IMR-90 (cell line): ENCODE measurements at regions not wholly inside any gene's neighbourhood (a gene's known extent, or its start where the extent isn't known, plus 50 kb on each side); places are given as distances from the start of the nearest gene placed in this dataset.

Source experiments
- ATAC-seq: fragments of 200-7000 bp; cut with Tn5 transposase; 2 replicates; pipeline ENCODE4 v1.9.1; 2020; ENCODE audit warnings: low read depth, mild to moderate bottlenecking, moderate library complexity
- BruUV-seq: library from RNA; stranded (reverse); fragments of 400-500 nt; replicated peaks from 2 replicates; lab custom pipeline; 2021; lab: Mats Ljungman, UMichigan
- CTCF ChIA-PET: fragments of 300-600 bp; formaldehyde crosslinking; extraction: SDS; loops from one replicate; lab custom pipeline; 2021; ENCODE audit warnings: antibody characterized with exemption; lab: Yijun Ruan, JAX
- POLR2A ChIA-PET: fragments of 300-600 bp; sonication (Branson Sonifier 250); formaldehyde crosslinking; loops from one replicate; lab custom pipeline; 2022; ENCODE audit warnings: antibody characterized with exemption; ENCODE audit not compliant: unreplicated experiment; lab: Charles Lee
- DNase-seq: peaks from one replicate; pipeline ENCODE4 v3.0.0; 2013
- H2AFZ ChIP-seq: replicated peaks from 2 replicates; pipeline ENCODE3; 2013; ENCODE audit warnings: low read length, mild to moderate bottlenecking; ENCODE audit not compliant: poor library complexity
- H2AK5ac ChIP-seq: 2 replicates; pipeline ENCODE4 v1.6.1; 2013; ENCODE audit warnings: low read depth, low read length, inconsistent platforms
- H2AK9ac ChIP-seq: replicated peaks from 2 replicates; pipeline ENCODE3; 2013; ENCODE audit warnings: mild to moderate bottlenecking, low read depth, low read length, moderate library complexity; ENCODE audit not compliant: poor library complexity
- H2BK120ac ChIP-seq: 2 replicates; pipeline ENCODE4 v1.6.1; 2013; ENCODE audit warnings: low read depth, low read length, inconsistent platforms
- H2BK15ac ChIP-seq: 3 replicates; pipeline ENCODE4 v1.6.1; 2013; ENCODE audit warnings: low read depth, low read length, inconsistent platforms
- H2BK20ac ChIP-seq: 2 replicates; pipeline ENCODE4 v1.6.1; 2013; ENCODE audit warnings: low read depth, mild to moderate bottlenecking, inconsistent platforms, low read length, moderate library complexity
- H2BK5ac ChIP-seq: 2 replicates; pipeline ENCODE4 v1.6.1; 2013; ENCODE audit warnings: mild to moderate bottlenecking, low read depth, low read length, inconsistent platforms; ENCODE audit not compliant: poor library complexity, severe bottlenecking
- H3K14ac ChIP-seq: replicated peaks from 2 replicates; pipeline ENCODE4 v1.6.1; 2013; ENCODE audit warnings: low read depth, low read length, inconsistent platforms
- H3K18ac ChIP-seq: 2 replicates; pipeline ENCODE4 v1.6.1; 2013; ENCODE audit warnings: low read depth, low read length, control low read depth
- H3K23ac ChIP-seq: 2 replicates; pipeline ENCODE4 v1.6.1; 2013; ENCODE audit warnings: low read depth, low read length, inconsistent platforms
- H3K27ac ChIP-seq: 2 replicates; pipeline ENCODE4 v1.5.1; 2013; ENCODE audit warnings: mild to moderate bottlenecking, control low read depth, low read length; ENCODE audit not compliant: insufficient read depth
- H3K27me3 ChIP-seq: 2 replicates; pipeline ENCODE4 v1.6.1; 2013; ENCODE audit warnings: low read length; ENCODE audit not compliant: control insufficient read depth, insufficient read depth
- H3K36me3 ChIP-seq: 2 replicates; pipeline ENCODE4 v1.6.1; 2013; ENCODE audit warnings: low read length, mixed read lengths; ENCODE audit not compliant: control insufficient read depth, insufficient read depth
- H3K4ac ChIP-seq: 2 replicates; pipeline ENCODE4 v1.6.1; 2013; ENCODE audit warnings: low read depth, low read length, inconsistent platforms
- H3K4me1 ChIP-seq: 2 replicates; pipeline ENCODE4 v1.6.1; 2013; ENCODE audit warnings: low read length, mixed read lengths; ENCODE audit not compliant: control insufficient read depth, insufficient read depth
- H3K4me2 ChIP-seq: 2 replicates; pipeline ENCODE4 v1.6.1; 2013; ENCODE audit warnings: low read depth, mild to moderate bottlenecking, control low read depth, low read length, moderate library complexity
- H3K4me3 ChIP-seq: 2 replicates; pipeline ENCODE4 v1.5.1; 2013; ENCODE audit warnings: low read depth, mild to moderate bottlenecking, control low read depth, low read length, moderate library complexity; ENCODE audit not compliant: insufficient read depth
- H3K56ac ChIP-seq: 2 replicates; pipeline ENCODE4 v1.6.1; 2013; ENCODE audit warnings: low read length, inconsistent platforms; ENCODE audit not compliant: insufficient read depth; ENCODE audit errors: extremely low read depth
- H3K79me1 ChIP-seq, 2 experiments: 2 replicates each; pipeline ENCODE4 v1.6.1; 2013; ENCODE audit warnings: low read length in 2 of 2, inconsistent platforms in 1 of 2, low read depth in 1 of 2
- H3K9ac ChIP-seq: 2 replicates; pipeline ENCODE4 v1.6.1; 2013; ENCODE audit warnings: low read depth, low read length, control low read depth
- H3K9me1 ChIP-seq: 2 replicates; pipeline ENCODE4 v1.6.1; 2013; ENCODE audit warnings: low read length, inconsistent platforms; ENCODE audit not compliant: insufficient read depth
- H3K9me3 ChIP-seq: 2 replicates; pipeline ENCODE4 v1.6.1; 2013; ENCODE audit warnings: low read length; ENCODE audit not compliant: control insufficient read depth, insufficient read depth
- H4K20me1 ChIP-seq: 2 replicates; pipeline ENCODE4 v1.6.1; 2013; ENCODE audit warnings: low read length, inconsistent platforms; ENCODE audit not compliant: insufficient read depth
- H4K5ac ChIP-seq: 2 replicates; pipeline ENCODE4 v1.6.1; 2013; ENCODE audit warnings: mild to moderate bottlenecking, low read depth, low read length, control low read depth
- H4K8ac ChIP-seq, 2 experiments: 2 replicates each; pipeline ENCODE4 v1.6.1; 2013; ENCODE audit warnings: low read depth in 2 of 2, low read length in 2 of 2, control low read depth in 1 of 2, inconsistent platforms in 1 of 2
- H4K91ac ChIP-seq: 2 replicates; pipeline ENCODE4 v1.6.1; 2013; ENCODE audit warnings: low read depth, low read length, inconsistent platforms; ENCODE audit not compliant: insufficient read depth
- CHD1 ChIP-seq: IDR thresholded peaks from 2 replicates; pipeline ENCODE4 v1.6.1; 2012; ENCODE audit warnings: low read depth, low read length, improper control_type of control experiment
- MAFK ChIP-seq: IDR thresholded peaks from 2 replicates; pipeline ENCODE4 v1.6.1; 2012; ENCODE audit warnings: low read depth, low read length, improper control_type of control experiment
- NFE2L2 ChIP-seq: fragments of 150-350 bp; IDR thresholded peaks from 2 replicates; pipeline ENCODE4 v1.6.1; 2016; ENCODE audit warnings: low read depth, mild to moderate bottlenecking, low read length
- POLR2A ChIP-seq: IDR thresholded peaks from 2 replicates; pipeline ENCODE4 v1.6.1; 2012; ENCODE audit warnings: mild to moderate bottlenecking, low read depth, low read length
- RCOR1 ChIP-seq: IDR thresholded peaks from 2 replicates; pipeline ENCODE4 v1.6.1; 2012; ENCODE audit warnings: mild to moderate bottlenecking, low read length, improper control_type of control experiment; ENCODE audit not compliant: insufficient replicate concordance
- WGBS, 2 experiments: methylation state at CpG; one replicate each; pipeline versions ENCODE4 v1.1.5 to v1.1.7; 2013; ENCODE audit warnings: missing lambda C conversion rate in 2 of 2; ENCODE audit not compliant: insufficient read length in 1 of 2; ENCODE audit errors: extremely low coverage in 2 of 2; 5-methylcytosine and 5-hydroxymethylcytosine counted together
- dilution Hi-C: fragments of 300-500 bp; cut with HindIII; formaldehyde crosslinking; loops from one replicate; pipeline ENCODE4 v1.14.3; 2018; ENCODE audit warnings: low sequenced_read_pairs; ENCODE audit not compliant: unreplicated experiment
- in situ Hi-C: fragments of 300-500 bp; cut with MboI; formaldehyde crosslinking; loops from 3 replicates; pipeline ENCODE4 v1.14.3; 2019; ENCODE audit warnings: low sequenced_read_pairs, inconsistent platforms, mixed read lengths
- intact Hi-C: fragments of 100-400 bp; cut with micrococcal nuclease; formaldehyde crosslinking; loops from 2 replicates; pipeline ENCODE4 v1.10.0; 2022

DNA sequence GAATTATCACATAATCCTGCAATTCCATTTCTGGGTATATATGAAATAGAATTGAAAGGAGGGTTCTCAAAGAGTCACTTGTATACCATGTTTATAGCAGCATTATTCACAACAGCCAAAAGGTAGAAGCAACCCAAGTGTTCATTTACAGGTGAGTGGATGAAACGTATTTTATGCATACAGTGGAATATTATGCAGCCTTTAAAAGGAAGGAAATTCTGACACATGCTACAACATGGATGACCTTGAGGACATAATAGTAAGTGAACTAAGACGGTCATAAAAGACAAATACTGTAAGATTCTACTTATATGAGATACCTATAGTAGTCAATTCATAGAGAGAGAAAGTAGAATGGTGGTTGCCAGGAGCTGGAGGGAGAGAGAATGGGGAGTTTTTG, 110.8 kb upstream of the LIPC start:
- intact Hi-C loops = no loop called here

More for the DNA sequence above, 110.8 kb upstream of the LIPC start:
- Histone ChIP-seq H2BK120ac (no peak overlapping the region), H3K4ac (no peak overlapping the region), H3K23ac (no peak overlapping the region), H4K20me1 (no peaks in the 10 kb centered on the region), H2AK5ac (no peak overlapping the region), H3K14ac (no peak overlapping the region), H4K8ac (no peak overlapping the region), H3K9me1 (no peaks in the 10 kb centered on the region), H3K27ac (no peak overlapping the region), H2BK15ac (no peak overlapping the region), H3K79me1 (no peaks in the 10 kb centered on the region), H3K4me2 (no peak overlapping the region), H3K36me3 (no peaks in the 10 kb centered on the region), H4K91ac (no peak overlapping the region), H2AFZ (no peak overlapping the region), H3K27me3 (no peaks in the 10 kb centered on the region), H2BK20ac (no peak overlapping the region), H2AK9ac (no peak overlapping the region), H2BK5ac (no peak overlapping the region), H3K9me3 (no peaks in the 10 kb centered on the region), H3K18ac (no peak overlapping the region), H3K4me1 (no peaks in the 10 kb centered on the region), H4K5ac (no peak overlapping the region), H3K4me3 (no peak overlapping the region), H3K56ac (no peak overlapping the region), H3K9ac (no peak overlapping the region)
- TF ChIP-seq CHD1 (no peak), POLR2A (no peak), NFE2L2 (no peak), RCOR1 (no peak), MAFK (no peak)
- in situ Hi-C loops (no loop called here), dilution Hi-C loops (no loop called here)
- CTCF ChIA-PET = no interaction called here
- no CpG with 5 or more reads among the region's 2 CpGs for WGBS, 2 experiments
- ATAC-seq (no peak), DNase-seq (no peak)
- POLR2A ChIA-PET = no interaction called here
- no TSS peak for BruUV-seq
